ENCODE measurements at regions not wholly inside any gene's neighbourhood (a gene's known extent, or its start where the extent isn't known, plus 50 kb on each side); places are given as distances from the start of the nearest gene placed in this dataset.
A peak's percentile ranks its signal among the peaks of the same experiment; 100 is the strongest.

GRCh38 chr1:82830690-82831380 is 1030.1 kb downstream of the ADGRL2 start:
- WGBS, result 93% methylated on average over 6 of the region's 6 CpGs
- H3K27me3 ChIP-seq, result no peaks in the 10 kb centered on the region
- H3K4me3 ChIP-seq, result no peak overlapping the region
- no peak overlapping the region for H3K27ac ChIP-seq (replicated peaks in 1 of 4)
- TF ChIP-seq POLR2AphosphoS5 (IDR thresholded peaks at IDR 0.05), result no peak
- TF ChIP-seq POLR2A (IDR thresholded peaks at IDR 0.05; ENCODE audit: low read depth), result no peak
- no peak for TF ChIP-seq EP300 (IDR thresholded peaks at IDR 0.05)
- no peak for TF ChIP-seq CTCF (IDR thresholded peaks at IDR 0.05)
- no peaks in the 10 kb centered on the region for H3K36me3 ChIP-seq
- no peaks in the 10 kb centered on the region for H3K9me3 ChIP-seq
- no peak for DNase-seq (ENCODE audit: extremely low spot score)
- intact Hi-C loops (cut with DNase I), result no loop called here
- H3K4me1 ChIP-seq, result no peaks in the 10 kb centered on the region

DNA sequence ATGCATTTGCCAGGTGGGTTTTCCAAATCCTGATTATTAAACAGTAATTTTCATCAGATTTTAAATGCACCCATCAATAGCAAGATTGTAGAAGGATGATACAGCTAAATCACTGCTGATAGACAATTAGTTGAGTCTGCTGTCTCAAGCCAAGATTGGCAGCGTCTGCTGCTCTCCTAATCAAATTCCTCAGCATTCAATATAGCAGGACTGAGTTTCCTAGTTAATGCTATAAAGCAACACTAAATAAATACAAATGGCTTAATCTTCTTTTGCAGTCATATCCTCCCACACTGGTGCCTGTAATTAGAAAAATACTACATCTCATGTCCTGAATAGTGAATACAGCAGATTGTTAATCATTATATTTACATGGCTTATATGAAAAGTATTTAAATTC is 1028.8 kb downstream of the ADGRL2 start:
- Histone ChIP-seq H3K27ac (replicated peaks in 1 of 4) (no peak overlapping the region), H3K4me3 (no peak overlapping the region), H3K4me1 (no peaks in the 10 kb centered on the region), H3K27me3 (no peaks in the 10 kb centered on the region), H3K9me3 (no peaks in the 10 kb centered on the region), H3K36me3 (no peaks in the 10 kb centered on the region)
- intact Hi-C loops (cut with DNase I), result no loop called here
- 100% methylated on average over 1 of the region's 1 CpG for WGBS
- TF ChIP-seq EP300 (IDR thresholded peaks at IDR 0.05), result no peak
- TF ChIP-seq CTCF (IDR thresholded peaks at IDR 0.05), result no peak
- no peak for TF ChIP-seq POLR2AphosphoS5 (IDR thresholded peaks at IDR 0.05)
- TF ChIP-seq POLR2A (IDR thresholded peaks at IDR 0.05; ENCODE audit: low read depth), result no peak
- no peak for DNase-seq (ENCODE audit: extremely low spot score)

GRCh38 chr1:82823876-82824275 is 1023.1 kb downstream of the ADGRL2 start:
- Histone ChIP-seq H3K27me3 (no peaks in the 10 kb centered on the region), H3K4me3 (no peak overlapping the region), H3K27ac (replicated peaks in 1 of 4) (no peak overlapping the region), H3K9me3 (no peaks in the 10 kb centered on the region), H3K36me3 (no peaks in the 10 kb centered on the region), H3K4me1 (peaks cover 0 to 5% (median 0%) of the 10 kb centered on the region in 4 donors)
- 97% methylated on average over 3 of the region's 3 CpGs for WGBS
- no peak for DNase-seq (ENCODE audit: extremely low spot score)
- intact Hi-C loops (cut with DNase I), result no loop called here
- TF ChIP-seq EP300 (IDR thresholded peaks at IDR 0.05) (no peak), POLR2AphosphoS5 (IDR thresholded peaks at IDR 0.05) (no peak), CTCF (IDR thresholded peaks at IDR 0.05) (no peak), POLR2A (IDR thresholded peaks at IDR 0.05; ENCODE audit: low read depth) (no peak)

GRCh38 chr1:82820816-82821215 is 1020.1 kb downstream of the ADGRL2 start:
- intact Hi-C loops (cut with DNase I), result no loop called here
- Histone ChIP-seq H3K4me3 (no peak overlapping the region), H3K9me3 (no peaks in the 10 kb centered on the region), H3K27me3 (no peaks in the 10 kb centered on the region), H3K27ac (replicated peaks in 1 of 4) (no peak overlapping the region), H3K4me1 (peaks cover 0 to 8% (median 0%) of the 10 kb centered on the region in 4 donors), H3K36me3 (no peaks in the 10 kb centered on the region)
- DNase-seq (ENCODE audit: extremely low spot score), result no peak
- WGBS, result 87% methylated on average over 3 of the region's 3 CpGs
- no peak for TF ChIP-seq POLR2A (IDR thresholded peaks at IDR 0.05; ENCODE audit: low read depth)
- TF ChIP-seq CTCF (IDR thresholded peaks at IDR 0.05), result no peak
- no peak for TF ChIP-seq POLR2AphosphoS5 (IDR thresholded peaks at IDR 0.05)
- TF ChIP-seq EP300 (IDR thresholded peaks at IDR 0.05), result no peak

GRCh38 chr1:82819234-82819633 is 1018.5 kb downstream of the ADGRL2 start:
- Histone ChIP-seq H3K9me3 (no peaks in the 10 kb centered on the region), H3K4me1 (peaks cover 0 to 8% (median 0%) of the 10 kb centered on the region in 4 donors), H3K4me3 (peak overlapping the region in 1 of 4 donors; percentile 13), H3K27me3 (no peaks in the 10 kb centered on the region), H3K27ac (replicated peaks in 1 of 4) (no peak overlapping the region), H3K36me3 (no peaks in the 10 kb centered on the region)
- TF ChIP-seq EP300 (IDR thresholded peaks at IDR 0.05), result no peak
- TF ChIP-seq POLR2A (IDR thresholded peaks at IDR 0.05; ENCODE audit: low read depth), result no peak
- no peak for TF ChIP-seq POLR2AphosphoS5 (IDR thresholded peaks at IDR 0.05)
- no peak for TF ChIP-seq CTCF (IDR thresholded peaks at IDR 0.05)
- no peak for DNase-seq (ENCODE audit: extremely low spot score)
- intact Hi-C loops (cut with DNase I), result no loop called here
- WGBS, result 67% methylated on average over 1 of the region's 1 CpG
